Esophagus muscularis mucosa (tissue), 4 donors: ENCODE measurements at regions not wholly inside any gene's neighbourhood (a gene's known extent, or its start where the extent isn't known, plus 50 kb on each side); places are given as distances from the start of the nearest gene placed in this dataset.
"Not testable (repeated sequence)": the region's sequence is repeated elsewhere in the genome, so short reads cannot be mapped to it uniquely, and the experiment has no call there.

Experiments used
- DNase-seq: peaks from one replicate; pipeline ENCODE4 v3.0.0-alpha.2; 2017; ENCODE audit errors: extremely low spot score
- H3K27ac ChIP-seq, 4 donors: fragments of 200-600 bp; sonication (generic); replicated peaks in 1 of 4; 1 replicate in 3 of 4; 2 replicates in 1 of 4; pipeline ENCODE4 v1.5.1; 2016 to 2019; ENCODE audit warnings: mild to moderate bottlenecking in 1 of 4
- H3K27me3 ChIP-seq, 4 donors: fragments of 200-600 bp; sonication (generic); one replicate each; pipeline versions ENCODE4 v1.5.1 to v1.6.0; 2016 to 2019
- H3K36me3 ChIP-seq, 4 donors: fragments of 200-600 bp; sonication (generic); one replicate each; pipeline ENCODE4 v1.5.1; 2016 to 2019
- H3K4me1 ChIP-seq, 4 donors: fragments of 200-600 bp; sonication (generic); one replicate each; pipeline ENCODE4 v1.5.1; 2016 to 2019
- H3K4me3 ChIP-seq, 4 donors: fragments of 200-600 bp; sonication (generic); 1 replicate in 2 of 4; 2 replicates in 2 of 4; pipeline ENCODE4 v1.5.1; 2016 to 2019; ENCODE audit warnings: mild to moderate bottlenecking in 4 of 4, moderate library complexity in 1 of 4
- H3K9me3 ChIP-seq, 4 donors: fragments of 200-600 bp; sonication (generic); 1 replicate in 3 of 4; 2 replicates in 1 of 4; pipeline ENCODE4 v1.5.1; 2016 to 2019
- CTCF ChIP-seq, 3 experiments: fragments of 200-600 bp in 2 of 3; fragments of 450-650 bp in 1 of 3; sonication (generic) in 2 of 3; IDR thresholded peaks; one replicate each; pipeline ENCODE4 v1.5.1; 2017 to 2019; ENCODE audit warnings: antibody characterized with exemption in 3 of 3, mild to moderate bottlenecking in 2 of 3, moderate library complexity in 1 of 3
- EP300 ChIP-seq: sonication (generic); formaldehyde crosslinking; IDR thresholded peaks from one replicate; pipeline ENCODE4 v1.6.1; 2017; ENCODE audit warnings: antibody characterized with exemption
- POLR2A ChIP-seq: fragments of 450-650 bp; IDR thresholded peaks from one replicate; pipeline ENCODE4 v1.6.1; 2017; ENCODE audit warnings: antibody characterized with exemption, moderate library complexity, mild to moderate bottlenecking, low read depth
- POLR2AphosphoS5 ChIP-seq, 2 donors: sonication (generic); formaldehyde crosslinking; IDR thresholded peaks; one replicate each; pipeline ENCODE4 v1.6.1; 2017; ENCODE audit warnings: antibody characterized with exemption in 2 of 2
- WGBS: methylation state at CpG from one replicate; pipeline ENCODE4 v1.1.5; 2018; 5-methylcytosine and 5-hydroxymethylcytosine counted together
- intact Hi-C: fragments of 100-400 bp; cut with DNase I; formaldehyde crosslinking; loops from one replicate; pipeline ENCODE4 v1.15.1; 2023

GRCh38 chr14:37678916-37679315 is 83.5 kb downstream of the TTC6 start:
- 90% methylated on average over 3 of the region's 3 CpGs for WGBS
- Histone ChIP-seq H3K9me3 (no peaks in the 10 kb centered on the region), H3K4me3 (no peak overlapping the region), H3K27me3 (no peaks in the 10 kb centered on the region), H3K27ac (no peak overlapping the region), H3K36me3 (no peaks in the 10 kb centered on the region), H3K4me1 (no peaks in the 10 kb centered on the region)
- DNase-seq = no peak
- TF ChIP-seq POLR2A (no peak), EP300 (no peak), POLR2AphosphoS5 (IDR thresholded peaks at IDR 0.05) (no peak), CTCF (IDR thresholded peaks at IDR 0.05) (no peak)
- intact Hi-C loops = no loop called here

- Histone ChIP-seq H3K27me3 (no peaks in the 10 kb centered on the region), H3K36me3 (no peaks in the 10 kb centered on the region), H3K4me3 (no peak overlapping the region), H3K9me3 (no peaks in the 10 kb centered on the region), H3K4me1 (no peaks in the 10 kb centered on the region), H3K27ac (no peak overlapping the region)
- no peak for DNase-seq
- intact Hi-C loops = no loop called here
- WGBS = 93% methylated on average over 3 of the region's 3 CpGs
- TF ChIP-seq EP300 = no peak
- no peak for TF ChIP-seq POLR2A
- TF ChIP-seq CTCF (IDR thresholded peaks at IDR 0.05) = no peak
- no peak for TF ChIP-seq POLR2AphosphoS5 (IDR thresholded peaks at IDR 0.05)
These were observed 86.1 kb downstream of the TTC6 start for GRCh38 chr14:37681486-37681885.

GRCh38 chr14:37692680-37693079 is 97.3 kb downstream of the TTC6 start:
- H3K9me3 ChIP-seq, H3K4me1 ChIP-seq, H3K4me3 ChIP-seq, H3K36me3 ChIP-seq, H3K27me3 ChIP-seq, H3K27ac ChIP-seq, DNase-seq, intact Hi-C loops: not testable (repeated sequence)

- intact Hi-C loops, H3K4me3 ChIP-seq: not testable (repeated sequence)
- WGBS = 74% methylated on average over 1 of the region's 1 CpG
These were observed 98.0 kb downstream of the TTC6 start for GRCh38 chr14:37693420-37693819.

GRCh38 chr14:37695866-37696265 is 100.4 kb downstream of the TTC6 start:
- intact Hi-C loops = no loop called here
- no peak overlapping the region for H3K4me3 ChIP-seq
- no peak overlapping the region for H3K27ac ChIP-seq
- no peaks in the 10 kb centered on the region for H3K4me1 ChIP-seq
- H3K9me3 ChIP-seq = peaks cover 0 to 9% (median 2%) of the 10 kb centered on the region in 4 donors
- WGBS = 93% methylated on average over 1 of the region's 1 CpG
- TF ChIP-seq CTCF (IDR thresholded peaks at IDR 0.05) = no peak
- no peak for TF ChIP-seq POLR2AphosphoS5 (IDR thresholded peaks at IDR 0.05)
- no peak for TF ChIP-seq EP300
- no peak for TF ChIP-seq POLR2A
- DNase-seq = no peak
- no peaks in the 10 kb centered on the region for H3K27me3 ChIP-seq
- no peaks in the 10 kb centered on the region for H3K36me3 ChIP-seq

More at GRCh38 chr14:37693420-37693819, 98.0 kb downstream of the TTC6 start:
- not testable (repeated sequence) for H3K9me3 ChIP-seq, DNase-seq, H3K4me1 ChIP-seq, H3K27me3 ChIP-seq, H3K27ac ChIP-seq, H3K36me3 ChIP-seq

- no peak for DNase-seq
- intact Hi-C loops = no loop called here
- Histone ChIP-seq H3K9me3 (peaks cover 0 to 9% (median 2%) of the 10 kb centered on the region in 4 donors), H3K27me3 (no peaks in the 10 kb centered on the region), H3K4me1 (no peaks in the 10 kb centered on the region), H3K4me3 (no peak overlapping the region), H3K36me3 (no peaks in the 10 kb centered on the region), H3K27ac (no peak overlapping the region)
- TF ChIP-seq CTCF (IDR thresholded peaks at IDR 0.05) (no peak), POLR2A (no peak), POLR2AphosphoS5 (IDR thresholded peaks at IDR 0.05) (no peak), EP300 (no peak)
These were observed 102.2 kb downstream of the TTC6 start for GRCh38 chr14:37697489-37698121.
